ENCODE measurements at regions not wholly inside any gene's neighbourhood (a gene's known extent, or its start where the extent isn't known, plus 50 kb on each side); places are given as distances from the start of the nearest gene placed in this dataset.

DNA sequence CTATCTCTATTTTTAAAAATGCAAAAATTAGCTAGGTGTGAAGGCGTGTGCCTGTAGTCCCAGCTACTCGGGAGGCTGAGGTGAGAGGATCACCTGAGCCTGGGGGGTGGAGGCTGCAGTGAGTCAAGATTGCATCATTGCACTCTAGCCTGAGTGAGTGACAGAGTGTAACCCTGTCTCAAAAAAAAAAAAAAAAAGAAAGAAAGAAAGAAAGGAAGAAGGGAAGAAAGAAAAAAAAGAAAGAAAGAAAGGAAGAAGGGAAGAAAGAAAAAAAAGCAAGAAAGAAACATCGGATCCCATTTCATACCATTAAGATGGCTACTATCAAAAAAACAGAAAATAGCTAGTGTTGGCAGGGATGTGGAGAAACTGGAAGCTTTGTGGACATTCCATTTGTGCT is 136.8 kb upstream of the WNT4 start:
- TF ChIP-seq GATA2 (IDR thresholded peaks at IDR 0.05; ENCODE audit: insufficient read depth, insufficient read length, low read depth, low read length) (no peak), POLR2A (IDR thresholded peaks at IDR 0.05; ENCODE audit: low read depth, low read length) (no peak), POLR2AphosphoS5 (IDR thresholded peaks at IDR 0.05; ENCODE audit: insufficient read depth, low read depth, low read length) (no peak), MYC (IDR thresholded peaks at IDR 0.05; ENCODE audit: low read depth, low read length) (no peak), EZH2 (IDR thresholded peaks at IDR 0.05; ENCODE audit: borderline replicate concordance, low read depth, low read length, severe bottlenecking) (no peak), JUN (IDR thresholded peaks at IDR 0.05; ENCODE audit: borderline replicate concordance, insufficient read depth, insufficient read length, low read depth) (no peak), FOS (IDR thresholded peaks at IDR 0.05; ENCODE audit: borderline replicate concordance, insufficient read depth, low read length) (no peak)
- TF ChIP-seq, protein P1, sequence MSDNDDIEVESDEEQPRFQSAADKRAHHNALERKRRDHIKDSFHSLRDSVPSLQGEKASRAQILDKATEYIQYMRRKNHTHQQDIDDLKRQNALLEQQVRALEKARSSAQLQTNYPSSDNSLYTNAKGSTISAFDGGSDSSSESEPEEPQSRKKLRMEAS (IDR thresholded peaks at IDR 0.05; ENCODE audit: insufficient read depth, insufficient read length): no peak
- TF ChIP-seq, protein P2, sequence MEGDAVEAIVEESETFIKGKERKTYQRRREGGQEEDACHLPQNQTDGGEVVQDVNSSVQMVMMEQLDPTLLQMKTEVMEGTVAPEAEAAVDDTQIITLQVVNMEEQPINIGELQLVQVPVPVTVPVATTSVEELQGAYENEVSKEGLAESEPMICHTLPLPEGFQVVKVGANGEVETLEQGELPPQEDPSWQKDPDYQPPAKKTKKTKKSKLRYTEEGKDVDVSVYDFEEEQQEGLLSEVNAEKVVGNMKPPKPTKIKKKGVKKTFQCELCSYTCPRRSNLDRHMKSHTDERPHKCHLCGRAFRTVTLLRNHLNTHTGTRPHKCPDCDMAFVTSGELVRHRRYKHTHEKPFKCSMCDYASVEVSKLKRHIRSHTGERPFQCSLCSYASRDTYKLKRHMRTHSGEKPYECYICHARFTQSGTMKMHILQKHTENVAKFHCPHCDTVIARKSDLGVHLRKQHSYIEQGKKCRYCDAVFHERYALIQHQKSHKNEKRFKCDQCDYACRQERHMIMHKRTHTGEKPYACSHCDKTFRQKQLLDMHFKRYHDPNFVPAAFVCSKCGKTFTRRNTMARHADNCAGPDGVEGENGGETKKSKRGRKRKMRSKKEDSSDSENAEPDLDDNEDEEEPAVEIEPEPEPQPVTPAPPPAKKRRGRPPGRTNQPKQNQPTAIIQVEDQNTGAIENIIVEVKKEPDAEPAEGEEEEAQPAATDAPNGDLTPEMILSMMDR (IDR thresholded peaks at IDR 0.05; ENCODE audit: extremely low read depth in 1 of 2, insufficient read depth in 1 of 2, low read depth in 1 of 2, low read length in 2 of 2): no peak
- Histone ChIP-seq H3K27me3 (ENCODE audit: control insufficient read depth in 2 of 2, insufficient read depth in 2 of 2, low read length in 2 of 2) (peaks cover 3 to 11% of the 10 kb centered on the region in 2 experiments), H3K79me2 (ENCODE audit: control insufficient read depth, insufficient read depth, low read length) (no peaks in the 10 kb centered on the region), H3K9me1 (replicated peaks; ENCODE audit: control insufficient read depth, extremely low read depth, insufficient read depth, low read length) (no peaks in the 10 kb centered on the region), H3K9ac (replicated peaks; ENCODE audit: extremely low read depth, insufficient read depth, low read length) (no peak overlapping the region), H4K20me1 (replicated peaks; ENCODE audit: control insufficient read depth, extremely low read depth, insufficient read depth, low read length) (no peaks in the 10 kb centered on the region), H3K4me2 (ENCODE audit: insufficient read depth, low read length) (no peak overlapping the region), H3K36me3 (ENCODE audit: control insufficient read depth in 2 of 2, extremely low read depth in 1 of 2, insufficient read depth in 2 of 2, low read length in 2 of 2) (no peaks in the 10 kb centered on the region), H3K4me3 (replicated peaks in 1 of 3; ENCODE audit: insufficient read depth in 1 of 3, low read depth in 1 of 3, low read length in 3 of 3) (no peak overlapping the region), H3K4me1 (ENCODE audit: control insufficient read depth, extremely low read depth, insufficient read depth, low read length) (peaks cover under 1% of the 10 kb centered on the region), H2AFZ (ENCODE audit: low read depth, low read length) (no peak overlapping the region), H3K9me3 (replicated peaks; ENCODE audit: control insufficient read depth, insufficient read depth, low read length) (no peaks in the 10 kb centered on the region), H3K27ac (ENCODE audit: insufficient read depth, low read depth, low read length) (no peak overlapping the region)
- no TSS peak for BruUV-seq (replicated peaks)
- no peak for FAIRE-seq
- dilution Hi-C loops (cut with MboI; ENCODE audit: extremely low pct_ligation_motif_present, low sequenced_read_pairs): no loop called here
- DNase-seq (ENCODE audit: low read depth, low spot score): no peak
- intact Hi-C loops (cut with micrococcal nuclease): loop anchor here (10.0 kb wide), 1 partner anchor 255 kb away; no protein-coding TSS in a partner anchor
- CTCF ChIA-PET: no interaction called here
- POLR2A ChIA-PET: no interaction called here

Data from endothelial cell of umbilical vein (primary cell).